Stimulated activated CD4-positive, alpha-beta T cell treated with anti-CD3 and anti-CD28 coated beads, Interleukin-4, amount 100 ng/mL, for 48 hours (primary cell): ENCODE measurements at regions not wholly inside any gene's neighbourhood (a gene's known extent, or its start where the extent isn't known, plus 50 kb on each side); places are given as distances from the start of the nearest gene placed in this dataset.

ENCODE experiments used
- DNase-seq, 2 donors: peaks; one replicate each; pipeline ENCODE4 v3.0.0-alpha.2; 2020; ENCODE audit warnings: low read depth in 2 of 2

DNA sequence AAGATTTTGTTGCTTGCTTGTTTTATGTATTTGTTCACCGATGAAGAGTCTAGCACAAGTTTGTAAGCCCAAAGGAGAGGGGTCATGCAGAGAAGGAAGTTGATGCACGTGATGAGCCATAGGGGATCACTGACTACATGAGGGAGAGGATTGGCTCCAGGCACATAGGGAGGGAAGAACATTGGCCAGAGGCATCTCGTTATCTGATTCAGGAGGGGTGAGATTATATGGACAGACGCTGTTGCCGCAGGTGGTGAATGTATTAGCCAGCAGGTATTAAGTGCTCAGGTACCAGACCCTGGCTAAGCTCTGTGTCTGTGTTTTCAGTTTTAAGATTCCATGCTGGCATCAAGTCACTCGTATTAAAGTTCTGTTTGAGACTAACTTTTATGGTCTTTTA, 91.8 kb upstream of the CHST9 start:
- no peak for DNase-seq

DNA sequence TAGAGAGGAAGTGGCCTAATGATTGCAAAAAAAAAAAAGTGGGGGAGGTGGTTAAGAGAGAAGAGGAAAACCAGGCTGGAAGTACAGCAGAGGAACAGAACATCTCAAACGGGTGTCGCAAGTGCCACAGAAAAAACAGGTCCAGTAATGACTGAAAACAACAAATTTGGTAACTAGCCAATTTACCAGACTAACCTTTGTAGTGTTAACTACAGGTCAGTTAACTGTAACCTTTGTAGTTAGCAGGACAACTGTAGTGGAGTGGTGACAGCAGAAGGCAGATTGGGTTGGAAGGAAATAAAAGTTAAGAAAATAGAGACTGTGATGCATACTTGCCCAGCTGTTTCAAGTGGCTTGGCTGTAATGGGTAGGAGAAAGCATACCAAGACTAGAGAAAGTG, 91.4 kb upstream of the CHST9 start:
- DNase-seq = no peak

DNA sequence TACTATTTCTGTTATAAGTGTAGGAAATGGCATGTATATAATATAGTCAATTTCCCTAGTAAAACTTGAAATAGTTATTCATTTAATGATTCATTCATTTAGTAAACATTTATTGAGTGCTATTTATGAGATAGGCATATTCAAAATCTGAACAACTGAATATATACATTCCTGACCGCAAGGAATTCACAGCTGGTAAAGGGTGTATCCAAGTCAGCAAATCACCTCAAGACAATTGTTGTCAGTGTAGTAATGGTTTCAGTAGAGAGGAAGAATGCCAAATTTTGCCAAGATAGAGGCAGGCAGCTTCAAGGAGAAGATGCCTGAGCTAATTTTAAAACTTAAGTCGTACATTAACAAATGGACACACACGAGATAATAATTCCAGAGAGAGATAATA, 89.8 kb upstream of the CHST9 start:
- no peak for DNase-seq

DNA sequence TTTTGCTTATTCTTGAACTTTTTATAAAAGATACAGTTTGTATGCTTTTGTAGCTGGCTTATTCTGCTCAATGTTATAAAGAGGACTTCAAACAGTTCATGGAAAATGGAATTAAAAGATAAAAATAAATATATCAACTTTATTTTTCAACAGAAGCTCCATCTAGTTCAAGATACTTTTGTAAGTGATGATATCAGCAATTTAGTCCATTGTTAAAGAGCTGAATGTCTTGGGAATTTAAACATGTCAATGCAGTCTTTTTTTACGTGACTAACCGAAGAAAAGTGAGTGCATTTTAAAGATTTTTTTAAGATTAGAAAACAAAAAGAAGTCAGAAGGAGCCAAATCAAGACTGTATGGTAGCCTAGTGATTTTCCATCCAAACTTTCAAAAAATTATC, 85.4 kb upstream of the CHST9 start:
- DNase-seq = no peak

DNA sequence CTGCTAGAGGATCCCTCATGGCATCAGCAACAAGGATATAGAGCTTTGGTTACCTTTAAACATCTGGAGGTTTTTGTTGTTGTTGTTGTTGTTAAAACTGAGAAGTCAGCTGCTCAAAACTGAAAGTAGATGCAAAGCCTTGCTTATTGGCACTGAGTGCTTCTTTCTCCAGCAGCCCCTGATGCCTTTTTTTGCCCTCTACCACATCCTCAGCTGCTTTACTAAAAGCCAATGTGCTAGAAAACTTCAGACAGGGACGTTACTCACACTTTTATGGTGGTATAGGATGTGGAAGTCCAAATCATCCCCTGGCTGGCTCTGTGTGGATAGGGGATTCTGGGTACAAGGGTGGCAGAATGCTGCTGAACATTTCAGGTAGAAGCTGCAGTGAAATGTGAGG, 78.3 kb upstream of the CHST9 start:
- DNase-seq = no peak

DNA sequence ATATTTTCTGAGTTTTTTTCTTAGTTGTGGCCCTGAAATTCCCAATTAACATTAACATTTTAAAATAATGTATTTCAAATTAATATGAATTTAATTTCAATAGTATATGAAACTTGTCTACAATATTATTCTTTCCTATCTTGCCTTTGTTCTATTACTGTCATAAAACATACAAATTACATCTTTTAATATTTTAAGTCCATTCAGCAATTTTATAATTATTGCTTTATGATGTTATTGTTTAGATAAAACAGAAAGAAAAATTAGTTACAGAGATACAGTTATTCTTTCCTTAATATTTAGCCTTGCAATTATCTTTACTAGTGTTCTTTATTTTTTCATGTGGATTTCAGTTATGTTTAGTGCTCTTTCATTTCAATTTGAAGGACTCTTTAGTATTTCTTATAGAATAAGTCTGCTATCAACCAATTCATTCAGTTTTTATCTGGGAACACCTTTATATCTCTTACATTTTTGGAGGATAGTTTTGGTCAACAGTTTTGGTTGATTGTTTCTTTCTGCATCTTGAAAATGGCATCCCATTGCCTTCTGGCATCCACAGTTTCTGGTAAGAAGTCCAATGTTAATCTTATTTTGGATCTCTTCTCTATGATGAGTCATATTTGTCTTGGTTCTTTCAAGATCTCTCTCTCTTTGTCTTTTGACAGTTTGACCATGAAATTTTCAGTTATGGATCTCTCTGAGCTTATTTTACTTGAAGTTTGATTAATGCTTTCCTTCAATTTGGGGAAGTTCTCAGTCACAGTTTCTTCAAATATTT, 76.9 kb upstream of the CHST9 start:
- no peak for DNase-seq

DNA sequence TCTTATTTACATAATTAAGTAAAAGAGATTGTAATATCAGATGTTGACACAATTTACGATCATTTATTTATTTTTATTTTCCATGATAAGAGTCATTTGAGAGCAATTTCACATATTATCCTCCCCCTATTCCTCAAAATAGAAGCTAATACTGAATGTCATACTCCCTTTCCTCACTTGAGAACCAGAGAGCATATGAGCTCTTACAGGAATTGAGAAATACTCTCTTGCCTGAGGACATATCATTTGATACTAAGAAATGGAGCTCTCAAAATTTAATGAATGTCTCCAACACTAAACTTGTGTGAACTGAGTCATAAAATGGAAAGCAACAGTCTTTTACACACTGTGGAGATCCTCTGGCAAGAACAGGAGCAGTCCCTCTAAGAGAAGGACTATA, 68.5 kb upstream of the CHST9 start:
- no peak for DNase-seq

DNA sequence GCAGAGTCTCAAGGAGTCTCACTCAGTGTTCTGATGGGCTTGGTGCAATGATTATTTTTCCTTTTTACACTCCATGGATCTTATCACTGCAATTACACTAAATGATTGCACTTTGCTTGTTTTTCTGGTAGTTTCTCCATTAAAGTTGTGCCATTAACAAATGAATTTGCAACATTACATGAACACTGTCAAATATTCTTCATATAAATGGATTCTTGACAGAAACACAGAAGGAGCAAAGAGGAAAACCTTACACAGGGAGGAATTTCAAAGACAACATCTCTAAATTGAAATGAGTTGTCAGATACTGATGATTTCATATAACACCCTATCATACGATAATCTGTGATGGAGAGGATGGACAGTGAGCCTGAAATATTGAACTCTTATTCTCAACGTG, 65.4 kb upstream of the CHST9 start:
- no peak for DNase-seq

DNA sequence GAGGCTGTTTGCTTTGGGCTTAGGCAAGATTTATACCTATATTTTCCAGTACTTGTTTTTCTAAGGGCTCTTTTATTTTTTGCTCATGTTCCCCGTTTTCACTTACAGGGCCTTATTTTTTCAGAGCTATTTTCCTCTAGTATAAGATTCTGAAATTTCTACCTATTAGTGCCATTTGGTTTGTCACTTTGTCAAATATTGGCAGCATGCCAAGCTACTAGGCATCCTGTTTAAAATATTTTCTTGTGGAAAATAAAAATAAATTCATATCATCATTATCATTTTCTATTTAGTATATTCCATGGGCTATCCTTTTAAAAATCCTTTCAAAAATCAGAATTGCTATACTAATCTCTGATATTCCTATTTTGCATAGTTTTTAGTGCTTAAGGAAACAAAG, 64.8 kb upstream of the CHST9 start:
- DNase-seq = no peak

DNA sequence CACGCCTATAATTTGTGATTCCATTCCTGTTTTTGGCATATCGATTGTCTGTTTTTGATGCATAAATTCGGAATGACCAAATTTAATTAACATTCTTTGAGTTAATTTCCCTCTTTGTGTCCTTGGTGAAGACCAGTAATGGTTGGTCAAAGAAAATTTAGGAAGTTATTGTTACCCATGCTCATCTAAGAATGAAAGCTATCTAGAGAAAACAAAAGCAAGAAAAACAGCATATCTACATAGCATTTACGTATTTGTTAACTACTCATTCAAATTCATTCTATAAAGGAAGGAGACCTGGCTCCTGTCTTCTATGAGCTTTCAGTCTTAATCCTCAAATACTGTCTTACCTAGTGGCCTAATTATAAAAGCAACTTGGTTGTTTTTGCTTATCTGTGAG, 59.2 kb upstream of the CHST9 start:
- DNase-seq = no peak

DNA sequence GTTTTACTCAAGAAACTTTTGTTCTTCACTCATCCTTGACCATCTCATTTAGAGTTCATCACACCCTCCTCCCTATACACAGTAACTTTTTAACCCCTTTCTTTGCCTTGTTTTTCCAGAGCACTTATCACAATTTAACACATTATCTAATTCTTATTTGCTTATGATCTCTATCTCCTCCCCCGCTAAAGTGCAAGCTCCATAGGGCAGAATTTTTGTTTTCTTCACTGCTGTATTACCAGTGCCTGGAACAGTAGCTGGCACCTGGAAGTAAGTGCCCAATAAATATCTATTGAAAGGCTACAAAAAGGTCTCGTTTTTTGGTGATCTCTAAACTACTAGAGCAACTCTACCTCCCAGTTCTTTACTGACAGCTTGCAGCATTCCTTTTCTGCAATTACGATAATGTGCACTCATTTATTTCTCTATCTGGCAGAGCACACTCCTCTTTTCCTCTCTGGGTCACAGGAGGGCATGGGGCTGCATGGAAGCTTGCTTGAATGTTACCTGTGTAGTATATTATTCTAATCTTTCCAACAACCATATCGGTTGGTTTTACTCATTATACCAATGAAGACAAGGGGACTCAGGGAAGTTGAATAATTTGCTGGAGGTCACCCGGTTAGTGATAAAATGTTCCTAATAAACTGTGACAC, 57.4 kb upstream of the CHST9 start:
- no peak for DNase-seq

DNA sequence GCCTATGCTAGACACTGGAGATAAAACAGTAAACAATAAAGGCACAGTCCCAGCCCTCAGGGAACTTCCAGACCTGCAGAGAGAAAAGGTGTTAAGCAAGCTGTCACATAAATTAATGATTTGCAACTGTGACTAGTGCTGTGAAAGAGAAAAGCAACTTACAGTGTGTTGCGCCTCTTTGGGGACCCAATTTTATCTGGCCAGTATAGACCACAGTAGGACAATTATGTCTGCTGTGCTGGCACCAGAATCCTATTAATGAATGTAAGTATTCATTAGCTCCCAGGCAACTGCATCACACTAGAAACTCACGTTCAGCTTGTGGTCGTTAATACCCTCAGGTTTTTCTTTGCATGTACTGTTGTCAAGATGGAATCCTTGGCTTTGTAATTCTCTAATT, 55.3 kb upstream of the CHST9 start:
- DNase-seq = no peak

DNA sequence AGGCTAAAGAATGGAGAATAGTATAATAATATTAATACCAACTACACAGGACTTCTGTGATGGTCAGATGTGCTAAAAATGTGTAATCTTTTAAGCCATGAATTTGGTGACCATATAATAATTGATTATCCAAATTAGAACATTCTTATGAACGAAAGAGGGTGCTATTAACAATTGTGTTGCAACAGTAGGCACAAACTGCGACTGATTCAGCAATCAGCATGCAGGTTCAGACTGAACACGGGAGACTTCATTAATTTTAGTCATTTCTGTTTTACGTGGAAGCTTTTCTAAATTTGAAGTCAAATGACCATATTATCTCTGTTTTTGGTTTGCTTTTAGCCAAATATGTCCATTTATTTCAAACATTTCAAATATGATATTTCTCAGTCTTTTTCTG, 54.6 kb upstream of the CHST9 start:
- no peak for DNase-seq

DNA sequence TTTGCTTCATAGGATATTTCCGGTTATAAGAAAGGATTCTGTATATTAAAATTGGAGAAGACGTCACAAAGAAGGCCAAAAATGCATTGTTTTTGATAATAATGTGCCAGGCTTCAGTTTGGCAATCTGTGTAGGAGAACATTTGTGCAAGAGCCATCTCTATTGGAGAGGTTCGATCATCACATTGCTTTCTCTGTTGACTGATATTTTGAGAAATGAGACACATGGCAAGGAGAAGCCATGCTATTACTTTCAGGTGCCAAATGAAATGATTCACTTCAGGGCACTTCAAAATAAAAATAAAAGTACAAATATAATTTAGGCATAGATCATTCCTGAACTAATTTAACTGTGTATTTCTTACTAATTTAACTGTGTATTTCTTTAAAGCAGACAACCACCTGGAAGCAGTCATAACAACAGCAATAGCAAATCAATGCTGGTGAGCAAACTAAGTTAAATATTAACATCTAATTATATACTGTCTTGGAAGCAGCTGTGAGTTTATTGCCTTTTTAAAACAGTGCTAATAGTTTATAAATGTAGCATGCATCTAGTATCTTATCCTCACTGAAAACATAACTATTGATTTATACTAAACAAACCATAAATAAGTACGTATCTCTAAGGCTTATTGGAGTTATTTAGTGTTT, 50.2 kb upstream of the CHST9 start:
- DNase-seq = no peak
